PC-3 (cell line): ENCODE measurements at regions not wholly inside any gene's neighbourhood (a gene's known extent, or its start where the extent isn't known, plus 50 kb on each side); places are given as distances from the start of the nearest gene placed in this dataset.

Experiments used
- ATAC-seq: fragments of 200-7000 bp; cut with Tn5 transposase; 2 replicates; pipeline ENCODE4 v1.9.1; 2020; ENCODE audit warnings: mild to moderate bottlenecking, moderate library complexity
- BruUV-seq: library from RNA; stranded (reverse); fragments of 400-500 nt; replicated peaks from 2 replicates; lab custom pipeline; 2021; lab: Mats Ljungman, UMichigan
- CTCF ChIA-PET: fragments of 300-600 bp; sonication (Branson Sonifier 250); formaldehyde crosslinking; loops from one replicate; lab custom pipeline; 2022; ENCODE audit warnings: antibody characterized with exemption; lab: Charles Lee
- POLR2A ChIA-PET: fragments of 300-600 bp; sonication (Branson Sonifier 250); formaldehyde crosslinking; loops from one replicate; lab custom pipeline; 2022; ENCODE audit warnings: antibody characterized with exemption; ENCODE audit not compliant: unreplicated experiment; lab: Charles Lee
- DNase-seq: peaks from one replicate; pipeline ENCODE4 v3.0.0-alpha.2; 2015
- H2AFZ ChIP-seq: fragments of 300-600 bp; sonication (generic); 2 replicates; pipeline ENCODE4 v1.6.0; 2016; ENCODE audit warnings: antibody characterized with exemption, low read length
- H3F3A ChIP-seq: fragments of 300-600 bp; sonication (generic); one replicate; pipeline ENCODE4 v1.6.0; 2017; ENCODE audit warnings: antibody characterized with exemption, low read length, control low read depth, mild to moderate bottlenecking; ENCODE audit not compliant: unreplicated experiment
- H3K27ac ChIP-seq: fragments of 300-600 bp; sonication (generic); 2 replicates; pipeline ENCODE4 v1.5.1; 2016; ENCODE audit warnings: mild to moderate bottlenecking, low read length
- H3K27me3 ChIP-seq: fragments of 300-600 bp; sonication (generic); 2 replicates; pipeline ENCODE4 v1.6.1; 2016; ENCODE audit warnings: low read length, mixed read lengths
- H3K36me3 ChIP-seq: fragments of 300-600 bp; sonication (generic); 2 replicates; pipeline ENCODE4 v1.6.1; 2016; ENCODE audit warnings: low read depth, mixed run types, low read length, mixed read lengths
- H3K4me1 ChIP-seq: fragments of 300-600 bp; sonication (generic); 2 replicates; pipeline ENCODE4 v1.5.1; 2016; ENCODE audit warnings: low read length; ENCODE audit not compliant: insufficient read depth
- H3K4me2 ChIP-seq: fragments of 300-600 bp; sonication (generic); 2 replicates; pipeline ENCODE4 v1.6.0; 2016; ENCODE audit warnings: low read length
- H3K4me3 ChIP-seq: fragments of 300-600 bp; sonication (generic); 2 replicates; pipeline ENCODE4 v1.5.1; 2016; ENCODE audit warnings: mild to moderate bottlenecking, low read length, mixed read lengths
- H3K79me2 ChIP-seq: fragments of 300-600 bp; sonication (generic); 2 replicates; pipeline ENCODE4 v1.6.1; 2017; ENCODE audit warnings: low read length, mixed read lengths
- H3K9ac ChIP-seq: fragments of 300-600 bp; sonication (generic); 2 replicates; pipeline ENCODE4 v1.6.0; 2016; ENCODE audit warnings: mild to moderate bottlenecking, low read length
- H3K9me2 ChIP-seq: fragments of 300-600 bp; sonication (generic); replicated peaks from 2 replicates; pipeline ENCODE4 v1.6.1; 2016; ENCODE audit warnings: mixed run types, low read length, mixed read lengths
- H3K9me3 ChIP-seq: fragments of 300-600 bp; sonication (generic); 2 replicates; pipeline ENCODE4 v1.6.1; 2016; ENCODE audit warnings: low read length, mixed read lengths
- H4K20me1 ChIP-seq: fragments of 300-600 bp; sonication (generic); 2 replicates; pipeline ENCODE4 v1.6.1; 2016; ENCODE audit warnings: low read length, mixed read lengths
- CTCF ChIP-seq: fragments of 300-600 bp; sonication (generic); conservative IDR thresholded peaks from 2 replicates; pipeline ENCODE4 v1.5.1; 2017; ENCODE audit warnings: antibody characterized with exemption, low read depth, mild to moderate bottlenecking, low read length
- EZH2 ChIP-seq: fragments of 300-600 bp; sonication (generic); IDR thresholded peaks from one replicate; pipeline ENCODE4 v1.6.1; 2017; ENCODE audit warnings: antibody characterized with exemption, mild to moderate bottlenecking, low read length; ENCODE audit not compliant: unreplicated experiment
- EZH2phosphoT487 ChIP-seq: fragments of 300-600 bp; sonication (generic); IDR thresholded peaks from 2 replicates; pipeline ENCODE4 v1.6.1; 2018; ENCODE audit warnings: mild to moderate bottlenecking, antibody characterized with exemption, low read length, borderline replicate concordance
- intact Hi-C: fragments of 100-400 bp; cut with micrococcal nuclease; formaldehyde crosslinking; loops from 2 replicates; pipeline ENCODE4 v1.9.0; 2023

DNA sequence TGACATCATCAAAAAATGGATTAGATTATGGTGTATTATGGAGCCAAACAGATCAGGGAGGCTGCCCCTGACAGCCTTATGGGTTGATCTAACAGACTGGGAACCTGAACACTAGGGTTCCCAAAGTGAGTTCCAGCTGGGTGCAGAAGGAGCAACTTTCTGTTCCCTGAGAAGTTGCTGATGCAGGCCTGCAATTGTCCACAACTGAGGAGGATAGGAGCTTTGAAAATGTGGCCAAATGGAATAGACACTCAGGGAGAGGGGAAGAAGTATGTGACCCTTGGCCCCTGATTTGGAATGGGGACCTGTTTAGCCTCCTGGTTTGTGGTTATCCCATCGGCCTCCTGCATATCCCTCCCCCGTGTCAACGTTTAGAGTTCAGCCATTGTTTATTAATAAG is 262.2 kb upstream of the SKOR2 start:
- intact Hi-C loops: no loop called here
- H3F3A ChIP-seq: no peaks in the 10 kb centered on the region
- CTCF ChIA-PET: no interaction called here
- H3K4me2 ChIP-seq: no peak overlapping the region
- H3K27me3 ChIP-seq: no peaks in the 10 kb centered on the region
- ATAC-seq (no peak), DNase-seq (no peak)
- no peak for TF ChIP-seq EZH2phosphoT487
- TF ChIP-seq CTCF: no peak
- TF ChIP-seq EZH2: no peak
- no peak overlapping the region for H2AFZ ChIP-seq
- no peak overlapping the region for H3K4me3 ChIP-seq
- no peaks in the 10 kb centered on the region for H3K9me3 ChIP-seq
- no peaks in the 10 kb centered on the region for H3K4me1 ChIP-seq
- H3K9me2 ChIP-seq: no peaks in the 10 kb centered on the region
- H3K36me3 ChIP-seq: no peaks in the 10 kb centered on the region
- no TSS peak for BruUV-seq
- no peaks in the 10 kb centered on the region for H3K79me2 ChIP-seq
- H4K20me1 ChIP-seq: no peaks in the 10 kb centered on the region
- H3K27ac ChIP-seq: no peak overlapping the region
- H3K9ac ChIP-seq: no peak overlapping the region
- POLR2A ChIA-PET: no interaction called here

DNA sequence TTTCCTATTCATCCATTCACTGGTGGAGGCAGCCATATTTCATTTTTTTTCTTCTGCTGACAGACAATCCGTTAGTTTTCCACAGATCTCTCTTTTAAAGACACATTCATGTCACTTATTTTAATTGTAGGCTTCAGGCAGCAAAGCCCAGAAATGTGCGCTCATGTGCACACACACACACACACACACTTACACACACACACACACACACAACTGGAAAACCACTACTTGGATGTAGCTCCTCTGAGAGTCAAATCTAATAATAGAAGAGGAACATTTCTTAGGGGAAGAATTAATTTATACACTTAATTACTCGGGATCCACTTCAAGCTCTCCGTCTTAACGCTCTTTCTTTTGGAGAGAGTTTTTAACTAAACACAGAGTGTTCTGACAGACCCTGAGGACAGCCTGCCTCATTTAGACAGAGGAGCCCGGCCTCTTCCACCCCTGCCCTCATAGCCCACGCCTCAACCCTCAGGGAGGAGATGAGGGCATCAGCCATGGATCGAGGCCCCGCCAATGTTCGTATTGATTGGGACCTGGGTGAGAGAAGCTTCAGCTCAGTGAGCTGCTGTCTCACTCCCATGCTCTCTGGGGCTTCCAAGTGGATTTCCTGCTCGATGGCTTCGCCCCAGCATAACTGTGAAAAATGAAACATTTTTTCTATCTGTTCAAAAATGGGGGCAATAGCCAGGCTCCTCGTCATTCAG is 261.4 kb upstream of the SKOR2 start:
- no peak overlapping the region for H2AFZ ChIP-seq
- H3K9me3 ChIP-seq: no peaks in the 10 kb centered on the region
- H3K4me2 ChIP-seq: no peak overlapping the region
- no peaks in the 10 kb centered on the region for H3K36me3 ChIP-seq
- H3K79me2 ChIP-seq: no peaks in the 10 kb centered on the region
- CTCF ChIA-PET: no interaction called here
- POLR2A ChIA-PET: no interaction called here
- ATAC-seq: no peak
- no peaks in the 10 kb centered on the region for H3F3A ChIP-seq
- H3K9me2 ChIP-seq: no peaks in the 10 kb centered on the region
- no TSS peak for BruUV-seq
- H3K9ac ChIP-seq: no peak overlapping the region
- no peaks in the 10 kb centered on the region for H3K4me1 ChIP-seq
- intact Hi-C loops: no loop called here
- TF ChIP-seq EZH2phosphoT487 (no peak), EZH2 (no peak), CTCF (no peak)
- no peak overlapping the region for H3K4me3 ChIP-seq
- H3K27ac ChIP-seq: no peak overlapping the region
- H4K20me1 ChIP-seq: no peaks in the 10 kb centered on the region
- no peak for DNase-seq
- no peaks in the 10 kb centered on the region for H3K27me3 ChIP-seq

DNA sequence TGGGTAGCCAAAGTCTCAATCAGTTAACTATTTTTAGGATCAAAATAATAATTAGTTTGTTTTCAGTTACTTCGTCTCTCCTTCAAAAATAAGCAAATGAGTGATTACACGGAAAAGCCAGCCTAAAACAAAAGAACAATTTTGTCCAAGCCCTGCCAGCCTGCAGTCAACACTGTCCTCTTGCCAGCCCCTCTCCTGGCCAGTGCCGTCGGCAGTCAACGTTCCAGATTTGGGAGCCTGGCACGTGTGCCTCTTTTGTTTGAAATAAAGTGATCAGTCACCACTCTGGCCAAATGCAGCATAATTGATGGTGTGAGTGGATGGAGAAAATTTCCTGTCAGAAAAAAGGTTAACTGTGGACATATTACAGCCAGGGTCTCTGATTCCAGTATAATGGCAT is 260.6 kb upstream of the SKOR2 start:
- no peaks in the 10 kb centered on the region for H3K4me1 ChIP-seq
- H3K4me2 ChIP-seq: no peak overlapping the region
- DNase-seq (no peak), ATAC-seq (no peak)
- no peaks in the 10 kb centered on the region for H3K27me3 ChIP-seq
- ChIA-PET POLR2A (no interaction called here), CTCF (no interaction called here)
- H3K9ac ChIP-seq: no peak overlapping the region
- H3K9me2 ChIP-seq: no peaks in the 10 kb centered on the region
- no peak overlapping the region for H2AFZ ChIP-seq
- no peaks in the 10 kb centered on the region for H4K20me1 ChIP-seq
- no peak for TF ChIP-seq EZH2
- no peak for TF ChIP-seq EZH2phosphoT487
- no peak for TF ChIP-seq CTCF
- no TSS peak for BruUV-seq
- no peaks in the 10 kb centered on the region for H3K36me3 ChIP-seq
- H3K4me3 ChIP-seq: no peak overlapping the region
- no peaks in the 10 kb centered on the region for H3K79me2 ChIP-seq
- H3F3A ChIP-seq: no peaks in the 10 kb centered on the region
- H3K27ac ChIP-seq: no peak overlapping the region
- intact Hi-C loops: no loop called here
- H3K9me3 ChIP-seq: no peaks in the 10 kb centered on the region
